ENCODE measurements at regions not wholly inside any gene's neighbourhood (a gene's known extent, or its start where the extent isn't known, plus 50 kb on each side); places are given as distances from the start of the nearest gene placed in this dataset.

DNA sequence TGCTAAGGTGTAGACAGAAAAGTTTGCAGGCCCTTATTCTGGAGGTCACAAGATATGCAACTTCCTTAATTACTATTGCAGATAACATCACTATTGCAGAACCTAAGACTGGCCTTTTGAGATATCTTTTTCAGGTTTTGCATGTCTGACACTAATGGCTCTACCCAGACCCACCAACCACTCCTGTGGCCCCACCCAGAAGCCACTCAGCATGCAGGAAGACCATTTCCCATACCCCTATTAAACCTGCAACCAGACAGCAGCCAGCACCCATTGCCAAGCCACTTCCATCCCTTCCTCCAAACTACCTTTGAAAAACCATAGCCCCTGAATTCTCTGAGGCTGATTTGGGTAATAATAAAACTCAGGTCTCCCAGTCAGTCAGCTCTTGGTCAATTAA is 297.6 kb downstream of the SLITRK6 start:
- no TSS peak for BruUV-seq (replicated peaks)
- POLR2A ChIA-PET: no interaction called here
- Histone ChIP-seq H3K27me3 (replicated peaks; ENCODE audit: control insufficient read depth, insufficient read depth, low read length) (no peaks in the 10 kb centered on the region), H3K9me3 (no peaks in the 10 kb centered on the region), H3K4me3 (ENCODE audit: low read depth, low read length) (no peak overlapping the region), H3K36me3 (ENCODE audit: control insufficient read depth, insufficient read depth, low read length) (no peaks in the 10 kb centered on the region), H3K4me1 (peaks cover 22% of the 10 kb centered on the region)
- H3K27me3 Mint-ChIP-seq (ENCODE audit: insufficient read depth, unreplicated experiment): no peaks in the 10 kb centered on the region
- no peak for DNase-seq
- H3K36me3 Mint-ChIP-seq (ENCODE audit: insufficient read depth, unreplicated experiment): no peaks in the 10 kb centered on the region
- CTCF ChIA-PET: no interaction called here
- H3K4me1 Mint-ChIP-seq (ENCODE audit: low read depth, unreplicated experiment): no peaks in the 10 kb centered on the region
- intact Hi-C loops (cut with micrococcal nuclease; ENCODE audit: unreplicated experiment): no loop called here
- H3K4me3 Mint-ChIP-seq (ENCODE audit: unreplicated experiment): no peak overlapping the region
- TF ChIP-seq, protein P1, sequence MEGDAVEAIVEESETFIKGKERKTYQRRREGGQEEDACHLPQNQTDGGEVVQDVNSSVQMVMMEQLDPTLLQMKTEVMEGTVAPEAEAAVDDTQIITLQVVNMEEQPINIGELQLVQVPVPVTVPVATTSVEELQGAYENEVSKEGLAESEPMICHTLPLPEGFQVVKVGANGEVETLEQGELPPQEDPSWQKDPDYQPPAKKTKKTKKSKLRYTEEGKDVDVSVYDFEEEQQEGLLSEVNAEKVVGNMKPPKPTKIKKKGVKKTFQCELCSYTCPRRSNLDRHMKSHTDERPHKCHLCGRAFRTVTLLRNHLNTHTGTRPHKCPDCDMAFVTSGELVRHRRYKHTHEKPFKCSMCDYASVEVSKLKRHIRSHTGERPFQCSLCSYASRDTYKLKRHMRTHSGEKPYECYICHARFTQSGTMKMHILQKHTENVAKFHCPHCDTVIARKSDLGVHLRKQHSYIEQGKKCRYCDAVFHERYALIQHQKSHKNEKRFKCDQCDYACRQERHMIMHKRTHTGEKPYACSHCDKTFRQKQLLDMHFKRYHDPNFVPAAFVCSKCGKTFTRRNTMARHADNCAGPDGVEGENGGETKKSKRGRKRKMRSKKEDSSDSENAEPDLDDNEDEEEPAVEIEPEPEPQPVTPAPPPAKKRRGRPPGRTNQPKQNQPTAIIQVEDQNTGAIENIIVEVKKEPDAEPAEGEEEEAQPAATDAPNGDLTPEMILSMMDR (IDR thresholded peaks at IDR 0.05; ENCODE audit: insufficient read depth in 1 of 2, low read depth in 1 of 2, low read length in 1 of 2, severe bottlenecking in 1 of 2, unreplicated experiment in 1 of 2): no peak
- no peak overlapping the region for H3K27ac Mint-ChIP-seq (ENCODE audit: unreplicated experiment)
- H3K9me3 Mint-ChIP-seq (ENCODE audit: unreplicated experiment): no peaks in the 10 kb centered on the region

DNA sequence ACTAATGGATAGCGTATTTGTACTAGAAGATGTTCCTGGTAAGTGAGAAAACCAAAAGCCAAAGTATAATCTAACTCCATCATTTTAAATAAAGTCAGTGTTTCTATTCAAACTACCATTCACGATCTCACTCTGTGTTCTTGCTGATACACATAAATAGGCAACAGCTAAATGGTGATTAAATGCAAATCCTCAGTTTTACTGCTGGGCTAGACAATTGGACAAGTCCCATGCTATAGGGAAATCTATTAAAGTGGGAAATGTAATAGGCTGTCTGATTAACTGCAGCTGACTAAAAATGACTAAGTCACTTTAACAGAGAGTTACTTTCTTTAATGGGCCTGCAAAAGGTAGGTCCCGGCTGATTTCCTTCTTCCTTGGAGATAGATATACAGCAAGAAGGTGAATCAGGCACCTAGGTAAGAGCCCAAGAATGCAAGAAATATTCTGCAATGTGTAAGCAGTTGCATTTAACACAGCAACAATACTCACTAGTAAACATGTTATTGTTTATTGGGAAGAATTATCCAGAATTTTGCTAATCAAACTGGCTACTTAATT is 298.4 kb downstream of the SLITRK6 start:
- H3K27ac Mint-ChIP-seq (ENCODE audit: unreplicated experiment): no peak overlapping the region
- no peaks in the 10 kb centered on the region for H3K27me3 ChIP-seq (replicated peaks; ENCODE audit: control insufficient read depth, insufficient read depth, low read length)
- H3K4me3 Mint-ChIP-seq (ENCODE audit: unreplicated experiment): no peak overlapping the region
- no peaks in the 10 kb centered on the region for H3K9me3 Mint-ChIP-seq (ENCODE audit: unreplicated experiment)
- no peak for DNase-seq
- intact Hi-C loops (cut with micrococcal nuclease; ENCODE audit: unreplicated experiment): no loop called here
- no peak overlapping the region for H3K4me3 ChIP-seq (ENCODE audit: low read depth, low read length)
- H3K36me3 Mint-ChIP-seq (ENCODE audit: insufficient read depth, unreplicated experiment): no peaks in the 10 kb centered on the region
- no TSS peak for BruUV-seq (replicated peaks)
- POLR2A ChIA-PET: no interaction called here
- H3K9me3 ChIP-seq: no peaks in the 10 kb centered on the region
- H3K27me3 Mint-ChIP-seq (ENCODE audit: insufficient read depth, unreplicated experiment): no peaks in the 10 kb centered on the region
- H3K36me3 ChIP-seq (ENCODE audit: control insufficient read depth, insufficient read depth, low read length): no peaks in the 10 kb centered on the region
- no peaks in the 10 kb centered on the region for H3K4me1 Mint-ChIP-seq (ENCODE audit: low read depth, unreplicated experiment)
- peaks cover 22% of the 10 kb centered on the region for H3K4me1 ChIP-seq
- CTCF ChIA-PET: no interaction called here
- TF ChIP-seq, protein P1 (IDR thresholded peaks at IDR 0.05; ENCODE audit: insufficient read depth in 1 of 2, low read depth in 1 of 2, low read length in 1 of 2, severe bottlenecking in 1 of 2, unreplicated experiment in 1 of 2): no peak

DNA sequence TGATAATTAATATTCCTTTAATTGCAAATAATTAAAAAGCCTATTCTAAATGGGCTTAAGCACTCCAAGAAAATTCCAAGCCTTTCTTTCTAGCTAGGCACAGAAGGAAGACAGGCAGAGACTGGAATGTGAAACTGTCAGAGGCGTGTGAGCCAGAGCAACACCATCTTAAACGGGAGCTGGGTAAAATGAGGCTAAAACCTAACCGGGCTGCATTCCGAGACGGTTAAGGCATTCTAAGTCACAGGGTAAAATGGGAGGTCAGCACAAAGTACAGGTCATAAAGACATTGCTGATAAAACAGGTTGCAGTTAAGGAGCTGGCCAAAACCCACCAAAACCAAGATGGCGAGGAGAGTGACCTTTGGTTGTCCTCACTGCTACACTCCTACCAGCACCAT is 300.4 kb downstream of the SLITRK6 start:
- intact Hi-C loops (cut with micrococcal nuclease; ENCODE audit: unreplicated experiment): no loop called here
- H3K36me3 Mint-ChIP-seq (ENCODE audit: insufficient read depth, unreplicated experiment): no peaks in the 10 kb centered on the region
- H3K4me3 Mint-ChIP-seq (ENCODE audit: unreplicated experiment): no peak overlapping the region
- Histone ChIP-seq H3K4me3 (ENCODE audit: low read depth, low read length) (no peak overlapping the region), H3K9me3 (peaks cover 3% of the 10 kb centered on the region; the same call in 1 of the 2 replicates), H3K4me1 (peaks cover 17% of the 10 kb centered on the region), H3K36me3 (ENCODE audit: control insufficient read depth, insufficient read depth, low read length) (no peaks in the 10 kb centered on the region), H3K27me3 (replicated peaks; ENCODE audit: control insufficient read depth, insufficient read depth, low read length) (no peaks in the 10 kb centered on the region)
- ChIA-PET CTCF (no interaction called here), POLR2A (no interaction called here)
- no TSS peak for BruUV-seq (replicated peaks)
- TF ChIP-seq, protein P1 (IDR thresholded peaks at IDR 0.05; ENCODE audit: insufficient read depth in 1 of 2, low read depth in 1 of 2, low read length in 1 of 2, severe bottlenecking in 1 of 2, unreplicated experiment in 1 of 2): no peak
- H3K27me3 Mint-ChIP-seq (ENCODE audit: insufficient read depth, unreplicated experiment): no peaks in the 10 kb centered on the region
- peaks cover 3% of the 10 kb centered on the region for H3K9me3 Mint-ChIP-seq (ENCODE audit: unreplicated experiment)
- H3K4me1 Mint-ChIP-seq (ENCODE audit: low read depth, unreplicated experiment): no peaks in the 10 kb centered on the region
- H3K27ac Mint-ChIP-seq (ENCODE audit: unreplicated experiment): no peak overlapping the region
- no peak for DNase-seq

Measured in Caco-2 (cell line).